A673 (cell line): ENCODE measurements at regions not wholly inside any gene's neighbourhood (a gene's known extent, or its start where the extent isn't known, plus 50 kb on each side); places are given as distances from the start of the nearest gene placed in this dataset.

Experiments
- BruUV-seq: library from RNA; stranded (reverse); fragments of 400-500 nt; replicated peaks from 2 replicates; lab custom pipeline; 2021; lab: Mats Ljungman, UMichigan
- CTCF ChIA-PET: fragments of 300-600 bp; sonication (Branson Sonifier 250); formaldehyde crosslinking; loops from one replicate; lab custom pipeline; 2022; ENCODE audit warnings: antibody characterized with exemption; lab: Charles Lee
- POLR2A ChIA-PET: fragments of 300-600 bp; sonication (Branson Sonifier 250); formaldehyde crosslinking; loops from one replicate; lab custom pipeline; 2022; ENCODE audit warnings: antibody characterized with exemption; ENCODE audit not compliant: low non-redundant PET; lab: Charles Lee
- DNase-seq: peaks from one replicate; pipeline ENCODE4 v3.0.0-alpha.2; 2015; ENCODE audit warnings: low spot score
- H3K27ac ChIP-seq: fragments of 200-600 bp; sonication (generic); 2 replicates; pipeline ENCODE4 v1.5.1; 2016; ENCODE audit warnings: mixed run types, low read depth, mild to moderate bottlenecking, mixed read lengths, antibody characterized with exemption, low read length; ENCODE audit not compliant: poor library complexity, severe bottlenecking
- H3K27me3 ChIP-seq: fragments of 200-600 bp; sonication (generic); replicated peaks from 2 replicates; pipeline ENCODE4 v1.6.1; 2017; ENCODE audit warnings: mixed run types, low read depth, mild to moderate bottlenecking, mixed read lengths, antibody characterized with exemption, low read length; ENCODE audit not compliant: insufficient read depth, poor library complexity
- H3K36me3 ChIP-seq: fragments of 200-600 bp; sonication (generic); 2 replicates; pipeline ENCODE4 v1.6.1; 2016; ENCODE audit warnings: mixed run types, mild to moderate bottlenecking, mixed read lengths, antibody characterized with exemption, low read length; ENCODE audit not compliant: insufficient read depth, poor library complexity, severe bottlenecking
- H3K4me1 ChIP-seq: fragments of 200-600 bp; sonication (generic); 2 replicates; pipeline ENCODE4 v1.6.1; 2017; ENCODE audit warnings: mixed run types, mild to moderate bottlenecking, mixed read lengths, antibody characterized with exemption, low read length; ENCODE audit not compliant: insufficient read depth, poor library complexity, severe bottlenecking
- H3K4me3 ChIP-seq: fragments of 200-600 bp; sonication (generic); 2 replicates; pipeline ENCODE4 v1.5.1; 2016; ENCODE audit warnings: low read depth, mixed run types, mild to moderate bottlenecking, mixed read lengths, low read length; ENCODE audit not compliant: poor library complexity, severe bottlenecking
- H3K9me3 ChIP-seq: fragments of 200-600 bp; sonication (generic); 2 replicates; pipeline ENCODE4 v1.6.1; 2016; ENCODE audit warnings: mixed run types, low read depth, mild to moderate bottlenecking, mixed read lengths, antibody characterized with exemption, low read length; ENCODE audit not compliant: poor library complexity, severe bottlenecking
- EZH2 ChIP-seq: fragments of 200-600 bp; sonication (generic); IDR thresholded peaks from 2 replicates; pipeline ENCODE4 v1.6.1; 2017; ENCODE audit warnings: borderline replicate concordance, low read depth, mild to moderate bottlenecking, mixed read lengths, antibody characterized with exemption, low read length; ENCODE audit not compliant: poor library complexity, severe bottlenecking
- intact Hi-C: fragments of 100-400 bp; cut with micrococcal nuclease; formaldehyde crosslinking; loops from one replicate; pipeline ENCODE4 v1.10.0; 2022; ENCODE audit not compliant: unreplicated experiment
- TF ChIP-seq, protein P1 (sequence below): fragments of 300-800, 200-600 bp; sonication (generic); conservative IDR thresholded peaks from 2 replicates; pipeline ENCODE4 v1.5.1; 2017; ENCODE audit warnings: low read depth, mild to moderate bottlenecking, antibody characterized with exemption, low read length, moderate library complexity, mixed read lengths

DNA sequence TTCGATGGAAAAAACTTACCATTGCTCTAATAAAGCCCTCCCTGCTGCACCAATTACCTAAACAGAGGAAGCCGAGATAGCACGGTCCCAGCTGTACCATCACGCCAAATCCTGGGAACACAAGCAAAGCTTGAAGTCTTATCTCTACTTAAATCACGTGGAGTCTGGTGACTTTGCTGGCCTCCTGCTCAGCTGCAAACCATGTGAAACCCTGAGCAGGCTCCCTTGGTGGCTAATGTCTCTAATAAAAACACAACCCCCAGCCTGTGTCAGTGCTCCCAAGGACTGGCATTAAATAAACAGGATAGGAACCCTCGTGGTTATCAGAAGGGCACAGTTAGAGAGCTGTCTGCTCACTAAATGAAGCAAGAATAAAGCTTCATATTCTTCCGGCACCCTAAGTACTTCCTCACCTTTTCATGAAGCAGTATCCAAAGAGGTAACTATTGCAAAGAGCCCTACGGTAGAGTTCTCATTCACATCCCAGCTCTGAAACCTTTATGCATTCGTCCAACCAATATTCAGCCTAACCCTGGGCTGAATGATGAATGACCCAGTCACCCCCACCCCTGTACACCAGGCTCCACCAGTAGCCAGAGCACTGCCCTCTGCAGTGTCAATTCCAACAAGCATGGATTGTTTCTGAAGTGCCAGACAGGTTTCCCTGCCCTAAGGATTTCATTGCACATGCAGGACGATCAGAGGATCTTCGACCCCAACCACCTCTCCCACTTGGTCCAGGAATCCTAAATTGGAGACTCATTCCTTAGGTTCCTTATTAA is 452.7 kb upstream of the TMPO start:
- POLR2A ChIA-PET: no interaction called here
- intact Hi-C loops: no loop called here
- Histone ChIP-seq H3K36me3 (no peaks in the 10 kb centered on the region), H3K27ac (no peak overlapping the region), H3K27me3 (peaks cover 33% of the 10 kb centered on the region), H3K4me1 (no peaks in the 10 kb centered on the region), H3K4me3 (no peak overlapping the region), H3K9me3 (no peaks in the 10 kb centered on the region)
- BruUV-seq: no TSS peak
- no peak for DNase-seq
- CTCF ChIA-PET: no interaction called here
- TF ChIP-seq, protein P1, sequence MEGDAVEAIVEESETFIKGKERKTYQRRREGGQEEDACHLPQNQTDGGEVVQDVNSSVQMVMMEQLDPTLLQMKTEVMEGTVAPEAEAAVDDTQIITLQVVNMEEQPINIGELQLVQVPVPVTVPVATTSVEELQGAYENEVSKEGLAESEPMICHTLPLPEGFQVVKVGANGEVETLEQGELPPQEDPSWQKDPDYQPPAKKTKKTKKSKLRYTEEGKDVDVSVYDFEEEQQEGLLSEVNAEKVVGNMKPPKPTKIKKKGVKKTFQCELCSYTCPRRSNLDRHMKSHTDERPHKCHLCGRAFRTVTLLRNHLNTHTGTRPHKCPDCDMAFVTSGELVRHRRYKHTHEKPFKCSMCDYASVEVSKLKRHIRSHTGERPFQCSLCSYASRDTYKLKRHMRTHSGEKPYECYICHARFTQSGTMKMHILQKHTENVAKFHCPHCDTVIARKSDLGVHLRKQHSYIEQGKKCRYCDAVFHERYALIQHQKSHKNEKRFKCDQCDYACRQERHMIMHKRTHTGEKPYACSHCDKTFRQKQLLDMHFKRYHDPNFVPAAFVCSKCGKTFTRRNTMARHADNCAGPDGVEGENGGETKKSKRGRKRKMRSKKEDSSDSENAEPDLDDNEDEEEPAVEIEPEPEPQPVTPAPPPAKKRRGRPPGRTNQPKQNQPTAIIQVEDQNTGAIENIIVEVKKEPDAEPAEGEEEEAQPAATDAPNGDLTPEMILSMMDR: no peak
- TF ChIP-seq EZH2: no peak

DNA sequence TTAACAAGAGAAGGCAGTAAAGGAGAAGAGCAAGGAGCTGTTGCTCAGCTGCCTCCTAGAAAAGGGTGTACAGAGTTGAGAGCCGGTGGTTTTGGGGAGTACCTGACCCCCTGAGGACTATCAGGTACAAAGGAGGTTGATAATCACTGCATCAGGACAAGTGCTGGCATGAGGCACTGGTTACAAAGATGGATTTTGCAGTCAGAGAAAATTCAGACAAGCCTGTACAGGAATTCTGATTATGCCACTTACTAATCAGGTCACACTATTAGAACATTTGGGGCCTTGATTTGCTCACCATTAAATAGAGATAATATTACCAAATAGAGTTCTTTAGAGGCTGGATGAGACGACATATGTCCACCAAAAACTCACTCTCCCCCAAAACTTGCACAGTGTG is 450.9 kb upstream of the TMPO start:
- no TSS peak for BruUV-seq
- CTCF ChIA-PET: no interaction called here
- H3K27ac ChIP-seq: no peak overlapping the region

DNA sequence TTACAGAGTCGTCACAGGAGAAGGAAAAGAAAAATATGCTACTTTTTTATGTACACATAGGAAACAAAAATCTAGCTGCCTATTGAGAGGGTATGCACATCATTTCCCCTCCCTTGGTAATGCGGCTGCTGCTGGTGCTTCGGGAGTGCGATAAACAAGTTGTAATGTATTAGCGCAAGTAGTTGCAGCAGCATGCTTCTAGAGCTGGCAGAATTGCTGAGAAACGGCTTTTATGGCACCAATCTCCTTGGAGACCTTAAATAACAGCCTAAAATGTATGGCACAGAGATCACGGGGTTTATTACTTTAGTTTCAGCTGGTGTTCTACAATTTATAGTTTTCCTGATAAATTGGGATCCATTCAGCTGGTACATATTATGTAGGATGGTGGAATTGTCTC is 447.6 kb upstream of the TMPO start:
- peaks cover 9% of the 10 kb centered on the region for H3K27me3 ChIP-seq
- no peak for TF ChIP-seq EZH2
- TF ChIP-seq, protein P1: no peak
- intact Hi-C loops: no loop called here
- CTCF ChIA-PET: no interaction called here
- no peaks in the 10 kb centered on the region for H3K4me1 ChIP-seq
- BruUV-seq: no TSS peak
- POLR2A ChIA-PET: no interaction called here
- no peak overlapping the region for H3K4me3 ChIP-seq
- H3K36me3 ChIP-seq: no peaks in the 10 kb centered on the region
- no peak for DNase-seq
- no peak overlapping the region for H3K27ac ChIP-seq
- H3K9me3 ChIP-seq: no peaks in the 10 kb centered on the region

More for the DNA sequence above, 450.9 kb upstream of the TMPO start:
- no peak for TF ChIP-seq EZH2
- TF ChIP-seq, protein P1: no peak
- POLR2A ChIA-PET: no interaction called here
- H3K36me3 ChIP-seq: no peaks in the 10 kb centered on the region
- intact Hi-C loops: no loop called here
- no peaks in the 10 kb centered on the region for H3K4me1 ChIP-seq
- H3K9me3 ChIP-seq: no peaks in the 10 kb centered on the region
- H3K4me3 ChIP-seq: no peak overlapping the region
- peaks cover 25% of the 10 kb centered on the region for H3K27me3 ChIP-seq
- no peak for DNase-seq
